HG03139 (cell line): ENCODE measurements at regions not wholly inside any gene's neighbourhood (a gene's known extent, or its start where the extent isn't known, plus 50 kb on each side); places are given as distances from the start of the nearest gene placed in this dataset.
"Not testable (repeated sequence)": the region's sequence is repeated elsewhere in the genome, so short reads cannot be mapped to it uniquely, and the experiment has no call there.

Source experiments
- ATAC-seq: cut with Tn5 transposase; IDR thresholded peaks from one replicate; pipeline ENCODE4 v1.9.1; 2021; ENCODE audit not compliant: unreplicated experiment

DNA sequence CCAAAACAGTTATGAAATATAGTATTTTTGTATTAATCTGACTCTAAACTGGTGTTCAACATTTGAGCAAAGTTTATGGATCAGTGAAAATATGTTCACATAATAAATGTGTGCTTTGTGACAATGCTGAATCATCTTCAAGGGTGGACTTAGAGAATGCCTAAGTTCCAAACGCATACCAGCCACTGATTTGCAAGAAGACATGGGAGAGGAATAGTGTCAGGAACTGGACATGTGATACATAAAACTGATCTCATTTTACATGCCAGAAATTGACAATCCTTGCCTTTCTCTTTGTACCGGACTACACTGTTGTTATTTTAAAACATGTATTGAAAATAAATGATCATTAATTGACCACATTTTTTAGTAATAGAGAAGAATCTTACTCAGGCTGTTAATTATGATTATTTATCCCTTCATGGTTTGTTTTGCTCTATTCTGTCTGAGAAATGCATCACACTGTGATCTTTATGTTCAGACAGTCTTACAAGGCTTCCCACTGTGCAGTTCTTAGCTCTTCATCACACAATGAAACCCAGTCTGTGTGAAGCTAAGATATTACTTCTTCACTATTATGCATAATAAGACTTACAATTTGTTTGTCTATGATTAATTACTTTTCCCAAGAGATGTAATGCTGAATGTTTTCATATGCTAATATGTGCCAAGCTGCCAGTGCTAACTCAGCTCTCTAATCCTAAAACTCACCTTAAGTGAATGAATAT lies 1180.6 kb upstream of the CDH8 start:
- ATAC-seq: no peak

- no peak for ATAC-seq
These were observed 1165.6 kb upstream of the CDH8 start for GRCh38 chr16:63201851-63202250.

DNA sequence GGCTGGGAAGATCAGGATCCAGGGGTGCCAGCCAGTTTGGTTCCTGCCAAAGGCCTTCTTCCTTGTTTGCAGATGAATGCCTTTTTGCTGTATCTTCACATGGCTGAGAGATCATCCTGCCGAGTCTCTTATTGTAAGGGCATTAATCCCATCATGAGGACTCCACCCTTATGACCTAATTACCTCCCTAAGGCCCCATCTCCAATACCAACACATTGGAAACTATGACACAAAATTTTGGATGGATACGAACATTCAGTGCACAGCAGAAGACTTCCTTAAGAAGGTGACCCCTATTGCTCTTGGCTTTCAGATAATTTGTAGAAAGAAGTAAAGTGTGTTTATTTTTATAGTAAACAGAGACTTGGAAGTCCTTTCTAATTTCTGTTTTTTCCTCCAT lies 1164.7 kb upstream of the CDH8 start:
- ATAC-seq: no peak

DNA sequence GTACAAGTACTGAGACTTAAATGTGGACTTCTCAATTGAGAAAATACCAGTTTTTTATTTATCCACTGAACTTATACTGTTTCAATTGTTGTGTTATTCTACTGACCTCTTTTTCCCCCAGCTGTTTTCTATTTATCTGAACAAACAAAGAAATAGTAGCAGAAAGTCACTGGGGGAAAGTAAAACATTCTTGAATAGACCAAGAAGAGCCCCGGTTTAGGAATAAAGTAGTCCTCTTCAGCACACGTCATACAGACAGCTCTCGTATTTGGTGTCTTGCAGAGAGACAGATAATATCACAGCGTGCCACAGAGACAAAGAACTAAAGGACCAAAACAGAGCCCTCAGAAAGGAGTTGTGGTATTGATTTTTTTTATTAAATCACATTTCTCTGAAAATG lies 1159.1 kb upstream of the CDH8 start:
- ATAC-seq: no peak

GRCh38 chr16:63192980-63193379 lies 1156.7 kb upstream of the CDH8 start:
- no peak for ATAC-seq

- no peak for ATAC-seq
These were observed 1152.0 kb upstream of the CDH8 start for GRCh38 chr16:63188086-63188771.

- ATAC-seq: no peak
These were observed 1151.4 kb upstream of the CDH8 start for GRCh38 chr16:63187638-63188037.

GRCh38 chr16:63185235-63185780 lies 1149.1 kb upstream of the CDH8 start:
- no peak for ATAC-seq

GRCh38 chr16:63183743-63184142 lies 1147.5 kb upstream of the CDH8 start:
- ATAC-seq: no peak

- no peak for ATAC-seq
These were observed 1139.1 kb upstream of the CDH8 start for GRCh38 chr16:63175313-63175712.

GRCh38 chr16:63174801-63175200 lies 1138.6 kb upstream of the CDH8 start:
- no peak for ATAC-seq

DNA sequence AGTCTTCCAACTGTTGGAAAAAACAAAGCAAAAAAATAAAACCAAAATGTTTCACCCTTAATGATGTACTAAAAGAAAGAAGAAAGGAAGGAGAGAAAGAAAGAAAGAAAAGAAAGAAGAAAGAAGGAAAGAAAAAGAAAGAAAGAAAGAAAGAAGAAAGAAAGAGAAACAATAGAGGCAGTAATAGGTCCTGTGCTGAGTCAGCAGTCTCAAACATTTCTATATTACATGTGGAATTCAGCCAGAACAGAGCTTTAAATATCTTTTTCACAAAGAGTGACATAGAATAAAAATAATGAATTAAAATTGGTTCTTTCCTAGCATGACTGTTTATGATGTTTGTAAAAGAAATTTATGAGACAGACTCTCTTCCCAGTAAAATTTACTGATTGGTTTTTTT lies 1135.3 kb upstream of the CDH8 start:
- ATAC-seq: no peak

DNA sequence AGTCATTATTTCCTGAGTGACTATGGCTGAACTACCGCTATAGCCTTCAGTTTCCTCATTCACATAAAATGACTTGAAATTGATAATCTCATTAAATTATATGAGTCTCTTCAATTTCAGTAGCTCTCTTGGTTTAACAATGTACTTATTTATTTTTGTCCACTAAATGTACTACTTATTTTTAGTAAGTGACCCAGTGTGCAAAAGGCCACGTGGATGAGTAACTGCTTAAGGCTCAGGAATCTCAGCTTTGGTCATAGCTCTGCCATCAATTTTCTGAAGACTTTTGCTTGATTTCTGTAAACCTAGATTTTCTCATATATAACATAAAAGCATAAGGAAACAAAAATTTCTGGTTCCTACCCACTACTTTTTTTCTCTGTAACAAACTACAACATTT lies 1132.9 kb upstream of the CDH8 start:
- no peak for ATAC-seq

- no peak for ATAC-seq
These were observed 1121.6 kb upstream of the CDH8 start for GRCh38 chr16:63157818-63158217.

DNA sequence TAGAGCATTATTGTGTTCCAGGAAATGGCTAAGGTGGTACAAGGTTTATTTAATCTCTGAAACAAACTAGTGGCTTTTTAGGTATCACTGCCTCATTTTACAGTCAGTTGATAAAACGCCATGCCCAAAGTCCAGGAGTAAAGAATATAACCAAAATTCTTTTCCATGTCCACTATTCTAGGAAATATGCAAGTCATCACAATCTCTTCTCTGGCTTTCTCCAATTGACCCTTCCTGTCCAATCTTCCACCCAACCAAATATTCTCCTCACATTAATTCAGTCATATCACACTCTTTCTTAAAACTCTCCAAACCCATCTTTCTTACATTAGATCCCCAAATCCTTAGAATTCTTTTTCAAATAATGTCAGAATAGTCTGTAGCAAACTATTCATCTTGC lies 1110.0 kb upstream of the CDH8 start:
- ATAC-seq: no peak

DNA sequence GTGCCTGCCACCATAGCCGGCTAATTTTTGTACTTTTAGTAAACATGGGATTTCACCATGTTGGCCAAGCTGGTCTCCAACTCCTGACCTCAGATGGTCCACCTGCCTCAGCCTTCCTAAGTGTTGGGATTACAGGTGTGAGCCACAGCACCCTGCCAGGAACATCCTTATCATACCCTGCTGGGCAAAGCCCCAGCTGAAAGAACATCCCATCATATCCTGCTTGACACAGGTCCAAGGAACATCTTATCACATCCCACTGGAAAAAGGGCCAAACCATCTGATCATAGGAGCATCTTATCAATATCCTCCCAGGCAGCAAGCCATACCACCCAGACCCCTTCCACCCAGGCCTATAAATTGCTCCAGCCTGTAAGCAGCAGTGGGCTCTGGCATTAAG lies 1109.2 kb upstream of the CDH8 start:
- no peak for ATAC-seq

- ATAC-seq: no peak
These were observed 1098.8 kb upstream of the CDH8 start for GRCh38 chr16:63135069-63135468.

- ATAC-seq: no peak
These were observed 1095.3 kb upstream of the CDH8 start for GRCh38 chr16:63131503-63131902.

DNA sequence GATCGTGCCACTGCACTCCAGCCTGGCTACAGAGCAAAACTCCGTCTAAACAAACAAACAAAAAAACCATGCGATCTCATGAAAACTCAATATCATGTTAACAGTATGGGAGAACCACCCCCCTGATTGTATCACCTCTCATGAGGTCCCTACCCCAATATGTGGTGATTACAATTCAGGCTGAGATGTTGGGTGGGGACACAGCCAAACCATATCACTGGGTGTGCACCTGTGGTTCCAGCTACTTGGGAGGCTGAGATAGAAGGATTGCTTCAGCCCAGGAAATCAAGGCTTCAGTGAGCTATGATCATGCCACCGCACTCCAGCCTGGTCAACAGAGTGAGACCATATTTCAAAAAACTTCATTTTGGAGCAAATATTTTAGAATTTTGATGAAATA lies 1094.7 kb upstream of the CDH8 start:
- ATAC-seq: no peak

DNA sequence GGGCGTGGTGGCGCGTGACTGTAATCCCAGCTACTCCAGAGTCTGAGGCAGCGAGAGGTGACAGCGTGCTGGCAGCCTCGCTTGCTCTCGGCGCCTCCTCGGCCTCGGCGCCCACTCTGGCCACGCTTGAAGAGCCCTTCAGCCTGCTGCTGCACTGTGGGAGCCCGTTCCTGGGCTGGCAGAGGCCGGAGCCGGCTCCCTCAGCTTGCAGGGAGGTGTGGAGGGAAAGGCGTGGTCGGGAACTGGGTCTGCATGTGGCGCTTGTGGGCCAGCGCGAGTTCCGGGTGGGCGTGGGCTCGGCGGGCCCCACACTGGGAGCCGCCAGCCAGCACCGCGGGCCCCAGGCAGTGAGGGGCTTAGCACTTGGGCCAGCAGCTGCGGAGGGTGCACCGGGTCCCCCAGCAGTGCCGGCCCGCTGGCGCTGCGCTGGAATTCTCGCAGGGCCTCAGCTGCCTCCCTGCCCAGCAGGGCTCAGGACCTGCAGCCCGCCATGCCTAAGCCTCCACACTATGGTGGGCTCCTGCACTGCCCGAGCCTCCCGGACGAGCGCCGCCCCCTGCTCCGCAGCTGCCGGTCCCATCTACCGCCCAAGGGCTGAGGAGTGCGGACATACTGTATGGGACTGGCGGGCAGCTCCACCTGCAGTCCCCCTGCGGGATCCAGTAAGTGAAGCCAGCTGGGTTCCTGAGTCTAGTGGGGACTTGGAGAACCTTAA lies 1093.3 kb upstream of the CDH8 start:
- no peak for ATAC-seq

DNA sequence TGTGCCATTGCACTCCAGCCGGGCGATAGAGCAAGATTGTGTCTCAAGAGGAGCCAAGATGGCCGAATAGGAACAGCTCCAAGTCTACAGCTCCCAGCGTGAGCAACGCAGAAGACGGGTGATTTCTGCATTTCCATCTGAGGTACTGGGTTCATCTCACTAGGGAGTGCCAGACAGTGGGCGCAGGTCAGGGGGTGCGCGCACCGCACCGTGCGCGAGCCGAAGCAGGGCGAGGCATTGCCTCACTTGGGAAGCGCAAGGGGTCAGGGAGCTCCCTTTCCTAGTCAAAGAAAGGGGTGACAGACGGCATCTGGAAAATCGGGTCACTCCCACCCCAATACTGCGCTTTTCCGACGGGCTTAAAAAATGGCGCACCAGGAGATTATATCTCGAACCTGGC lies 1083.7 kb upstream of the CDH8 start:
- ATAC-seq: not testable (repeated sequence)

GRCh38 chr16:63100082-63100481 lies 1063.8 kb upstream of the CDH8 start:
- ATAC-seq: no peak
